OCI-M2 (cell line): ENCODE measurements at regions not wholly inside any gene's neighbourhood (a gene's known extent, or its start where the extent isn't known, plus 50 kb on each side); places are given as distances from the start of the nearest gene placed in this dataset.
"Not testable (repeated sequence)": the region's sequence is repeated elsewhere in the genome, so short reads cannot be mapped to it uniquely, and the experiment has no call there.

ENCODE experiments used
- DNase-seq: peaks from one replicate; lab custom pipeline; 2025; ENCODE audit not compliant: unreplicated experiment; lab: John Stamatoyannopoulos, UW

DNA sequence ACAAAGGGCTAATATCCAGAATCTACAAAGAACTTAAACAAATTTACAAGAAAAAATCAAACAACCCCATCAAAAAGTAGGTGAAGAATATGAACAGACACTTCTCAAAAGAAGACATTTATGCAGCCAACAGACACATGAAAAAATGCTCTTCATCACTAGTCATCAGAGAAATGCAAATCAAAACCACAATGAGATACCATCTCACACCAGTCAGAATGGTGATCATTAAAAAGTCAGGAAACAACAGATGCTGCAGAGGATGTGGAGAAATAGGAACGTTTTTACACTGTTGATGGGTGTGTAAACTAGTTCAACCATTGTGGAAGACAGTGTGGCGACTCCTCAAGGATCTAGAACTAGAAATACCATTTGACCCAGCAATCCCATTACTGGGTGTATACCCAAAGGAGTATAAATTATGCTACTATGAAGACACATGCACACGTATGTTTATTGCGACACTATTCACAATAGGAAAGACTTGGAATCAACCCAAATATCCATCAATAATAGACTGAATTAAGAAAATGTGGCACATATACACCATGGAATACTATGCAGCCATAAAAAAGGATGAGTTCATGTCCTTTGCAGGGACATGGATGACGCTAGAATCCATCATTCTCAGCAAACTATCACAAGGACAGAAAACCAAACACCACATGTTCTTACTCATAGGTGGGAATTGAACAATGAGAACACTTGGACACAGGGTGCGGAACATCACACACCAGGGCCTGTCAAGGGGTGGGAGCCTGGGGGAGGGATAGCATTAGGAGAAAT, 241.5 kb downstream of the KCNRG start:
- not testable (repeated sequence) for DNase-seq

- DNase-seq, result no peak
These were observed 242.4 kb downstream of the KCNRG start for GRCh38 chr13:50257646-50258045.

DNA sequence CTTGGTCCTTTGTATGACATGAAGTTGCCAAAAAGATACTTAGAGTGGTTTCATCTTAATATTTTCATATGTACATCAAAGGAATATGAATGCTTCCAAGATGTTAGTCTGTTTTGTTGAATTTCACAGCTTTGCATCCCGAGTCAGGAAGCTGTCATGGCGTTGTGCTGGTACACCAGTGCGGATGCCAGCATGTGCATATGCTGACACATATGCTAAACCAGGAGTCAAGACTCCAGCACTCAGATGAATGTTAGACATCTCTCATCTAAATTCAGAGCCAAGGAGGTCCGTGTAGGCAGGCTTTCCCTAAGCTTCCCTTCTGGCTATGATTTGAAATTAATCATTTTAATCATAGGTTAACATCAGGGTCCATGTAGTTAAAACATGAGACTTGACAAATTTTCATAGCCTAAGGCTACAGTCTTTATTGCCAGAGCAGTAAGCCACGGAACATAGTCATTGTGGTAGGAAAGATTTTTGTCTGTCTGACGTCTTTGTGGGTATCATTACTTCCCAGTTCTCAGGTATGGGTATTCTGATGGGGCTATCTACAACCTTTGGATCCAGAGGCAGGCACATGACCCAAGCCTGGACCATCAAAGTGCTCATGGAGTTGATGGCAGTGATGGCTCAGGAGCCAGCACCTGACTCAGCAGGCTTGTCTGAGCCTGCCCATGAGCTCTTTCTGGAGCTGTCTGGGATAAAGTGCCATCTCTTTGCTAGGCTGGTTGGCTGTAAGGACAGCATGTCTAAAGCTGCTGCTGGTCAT, 246.1 kb downstream of the KCNRG start:
- no peak for DNase-seq

GRCh38 chr13:50267066-50267465, 251.8 kb downstream of the KCNRG start:
- DNase-seq, result no peak

DNA sequence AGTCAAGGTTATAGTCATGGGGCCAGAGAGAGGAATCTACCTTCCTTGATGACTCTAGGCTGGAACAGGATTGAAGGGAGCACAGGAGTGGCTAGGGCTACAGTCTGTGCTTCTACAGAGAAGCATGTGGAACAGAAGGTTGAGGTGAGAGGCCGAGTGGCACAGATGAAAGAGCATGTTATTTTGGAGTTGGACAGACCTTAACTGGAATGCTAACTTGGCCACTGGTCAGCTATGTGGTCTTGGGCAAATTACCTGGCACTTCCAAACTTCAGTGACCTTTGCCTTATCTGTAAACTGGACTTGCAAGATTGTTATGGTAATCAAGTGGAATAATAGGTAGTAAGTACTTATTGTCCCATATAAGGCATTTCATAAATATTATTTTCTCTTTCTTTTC, 252.7 kb downstream of the KCNRG start:
- no peak for DNase-seq

DNA sequence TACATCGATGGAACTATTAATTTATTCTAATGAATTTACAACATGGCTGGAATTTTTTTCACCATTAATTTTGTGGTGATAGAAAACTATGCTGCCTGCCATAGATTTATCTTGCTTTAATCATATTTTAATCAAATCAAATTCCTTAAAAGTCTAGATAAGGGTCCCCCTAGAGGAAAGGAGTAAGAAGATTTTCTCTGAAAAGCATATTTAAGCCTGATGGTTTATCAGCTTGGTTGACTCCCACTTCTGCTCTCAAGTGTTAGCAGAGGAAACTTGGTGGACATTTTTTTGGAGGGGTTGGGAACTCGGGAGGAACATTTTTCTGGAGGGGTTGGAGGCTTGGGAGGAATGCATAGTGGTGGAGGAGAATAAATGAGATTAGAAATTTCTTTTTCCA, 253.3 kb downstream of the KCNRG start:
- no peak for DNase-seq

GRCh38 chr13:50274181-50274580, 258.9 kb downstream of the KCNRG start:
- DNase-seq, result no peak

- no peak for DNase-seq
These were observed 260.3 kb downstream of the KCNRG start for GRCh38 chr13:50275392-50276063.

- no peak for DNase-seq
These were observed 261.3 kb downstream of the KCNRG start for GRCh38 chr13:50276550-50276949.

- DNase-seq, result no peak
These were observed 261.9 kb downstream of the KCNRG start for GRCh38 chr13:50277127-50277526.

DNA sequence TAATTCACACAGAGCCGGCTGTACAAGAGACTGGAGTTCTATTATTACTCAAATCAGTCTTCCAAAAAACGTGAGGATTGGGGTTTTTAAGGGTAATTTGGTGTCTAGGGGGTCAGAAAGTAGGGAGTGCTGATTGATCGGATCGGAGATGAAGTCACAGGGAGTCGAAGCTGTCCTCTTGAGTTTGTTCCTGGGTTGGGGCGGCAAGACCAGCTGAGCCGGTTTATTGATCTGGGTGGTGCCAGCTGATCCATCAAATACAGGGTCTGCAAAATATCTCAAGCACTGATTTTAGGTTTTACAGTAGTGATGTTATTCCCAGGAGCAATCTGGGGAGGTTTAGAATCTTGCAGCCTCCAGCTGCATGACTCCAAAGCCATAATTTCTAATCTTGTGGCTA, 262.7 kb downstream of the KCNRG start:
- DNase-seq, result no peak

DNA sequence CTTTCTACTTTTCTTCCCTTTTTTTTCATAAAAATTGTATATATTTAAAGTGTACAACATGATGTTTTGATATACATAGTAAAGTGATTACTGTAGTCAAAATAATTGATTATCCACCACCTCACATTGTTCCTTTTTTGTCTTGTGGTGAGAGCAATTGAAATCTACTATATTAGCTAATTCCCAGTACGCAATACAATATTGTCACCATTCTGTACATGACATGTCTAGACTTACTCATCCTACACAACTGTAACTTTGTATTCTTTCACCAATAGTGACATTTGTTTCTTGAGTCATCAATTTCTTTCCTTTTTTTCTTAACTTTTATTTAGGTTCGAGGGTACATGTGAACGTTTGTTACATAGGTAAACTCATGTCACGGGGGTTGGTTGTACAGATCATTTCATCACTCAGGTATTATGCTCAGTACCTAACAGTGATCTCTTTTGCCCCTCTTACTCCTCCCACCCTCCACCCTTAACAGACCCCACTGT, 265.2 kb downstream of the KCNRG start:
- no peak for DNase-seq

GRCh38 chr13:50282016-50282415, 266.8 kb downstream of the KCNRG start:
- DNase-seq, result no peak

GRCh38 chr13:50283017-50283416, 267.8 kb downstream of the KCNRG start:
- DNase-seq, result no peak

DNA sequence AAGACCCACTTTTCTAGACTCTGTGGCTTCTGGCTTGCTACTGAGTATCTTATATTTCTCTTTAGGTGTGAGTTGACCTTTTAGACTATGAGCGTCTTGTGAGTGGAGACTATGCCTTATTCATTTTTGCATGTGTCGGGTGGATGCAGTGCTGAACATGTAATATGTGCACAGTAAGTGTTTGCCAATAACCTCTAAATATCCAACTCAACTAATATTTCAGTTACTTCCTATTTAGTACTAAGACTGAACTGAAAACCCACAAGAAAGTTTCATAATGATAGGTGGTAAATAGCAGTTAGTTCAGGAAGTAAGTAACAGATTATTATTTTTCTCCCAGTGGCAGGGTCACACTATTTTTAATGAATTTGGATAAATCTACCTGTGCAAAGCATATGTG, 269.3 kb downstream of the KCNRG start:
- DNase-seq, result no peak

GRCh38 chr13:50285283-50285682, 270.0 kb downstream of the KCNRG start:
- no peak for DNase-seq

GRCh38 chr13:50286324-50286723, 271.1 kb downstream of the KCNRG start:
- no peak for DNase-seq

DNA sequence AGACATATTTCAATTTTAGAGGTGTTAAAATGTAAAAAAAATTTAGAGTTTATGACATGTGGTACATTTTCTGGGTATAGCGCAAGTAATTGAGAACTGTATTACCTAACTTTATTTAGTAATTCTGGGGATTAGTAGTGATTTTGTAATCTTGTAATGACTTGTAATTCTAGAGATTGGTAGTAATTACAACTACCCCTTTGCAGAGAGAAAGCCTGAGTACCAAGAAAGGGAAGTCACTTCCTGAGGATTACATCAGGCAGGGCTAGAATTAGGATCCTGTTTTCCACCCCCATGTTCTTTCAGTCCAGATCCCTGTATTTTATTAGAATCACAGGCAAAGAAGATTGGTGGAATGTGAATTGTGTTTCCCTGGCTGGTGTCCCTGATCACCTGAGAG, 274.9 kb downstream of the KCNRG start:
- no peak for DNase-seq

DNA sequence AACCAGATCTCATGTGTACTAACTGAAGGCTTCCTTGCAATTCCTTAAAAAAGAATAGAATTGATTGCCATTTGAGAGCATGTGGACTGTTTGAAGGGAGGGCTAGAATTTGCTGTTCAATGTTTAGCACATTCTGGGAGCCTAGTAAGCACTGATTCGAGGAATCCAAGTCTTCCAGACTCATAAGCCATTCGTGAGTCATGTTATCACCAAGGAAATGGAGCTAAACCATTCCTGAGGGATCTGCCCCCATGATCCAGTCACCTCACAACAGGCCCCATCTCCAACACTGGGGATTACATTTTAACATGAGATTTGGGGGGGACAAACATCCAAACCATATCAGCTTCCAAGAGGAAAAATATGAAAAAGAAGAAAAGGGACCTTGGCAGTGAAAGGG, 276.4 kb downstream of the KCNRG start:
- no peak for DNase-seq

DNA sequence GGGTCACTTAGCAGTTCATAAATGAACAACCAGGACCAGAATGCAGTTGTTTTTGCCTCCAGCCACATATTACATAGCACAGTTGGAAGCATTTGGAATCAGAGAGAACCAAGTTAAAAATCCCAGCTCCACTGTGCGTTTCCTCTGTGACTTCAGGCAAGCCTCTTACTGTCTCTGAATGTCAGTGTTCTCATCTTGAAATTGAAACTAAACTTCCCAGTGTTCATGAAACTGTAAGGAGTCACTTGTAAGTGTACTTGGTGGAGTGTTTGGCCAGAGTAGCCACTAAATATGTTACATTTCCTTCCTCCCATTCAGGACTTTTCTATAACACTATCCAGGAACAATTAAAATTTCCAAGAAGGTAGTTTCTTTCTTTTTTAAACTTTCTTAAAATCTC, 276.8 kb downstream of the KCNRG start:
- DNase-seq, result no peak

DNA sequence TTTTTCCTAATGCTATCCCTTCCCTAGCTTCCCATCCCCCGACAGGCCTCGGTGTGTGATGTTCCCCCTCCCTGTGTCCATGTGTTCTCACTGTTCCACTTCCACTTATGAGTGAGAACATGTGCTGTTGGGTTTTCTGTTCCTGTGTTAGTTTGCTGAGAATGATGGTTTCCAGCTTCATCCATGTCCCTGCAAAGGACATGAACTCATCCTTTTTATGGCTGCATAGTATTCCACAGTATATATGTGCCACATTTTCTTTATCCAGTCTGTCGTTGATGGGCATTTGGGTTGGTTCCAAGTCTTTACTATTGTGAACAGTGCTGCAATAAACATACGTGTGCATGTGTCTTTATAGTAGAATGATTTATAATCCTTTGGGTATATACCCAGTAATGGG, 279.2 kb downstream of the KCNRG start:
- DNase-seq, result not testable (repeated sequence)
